ENCODE measurements at regions not wholly inside any gene's neighbourhood (a gene's known extent, or its start where the extent isn't known, plus 50 kb on each side); places are given as distances from the start of the nearest gene placed in this dataset.

DNA sequence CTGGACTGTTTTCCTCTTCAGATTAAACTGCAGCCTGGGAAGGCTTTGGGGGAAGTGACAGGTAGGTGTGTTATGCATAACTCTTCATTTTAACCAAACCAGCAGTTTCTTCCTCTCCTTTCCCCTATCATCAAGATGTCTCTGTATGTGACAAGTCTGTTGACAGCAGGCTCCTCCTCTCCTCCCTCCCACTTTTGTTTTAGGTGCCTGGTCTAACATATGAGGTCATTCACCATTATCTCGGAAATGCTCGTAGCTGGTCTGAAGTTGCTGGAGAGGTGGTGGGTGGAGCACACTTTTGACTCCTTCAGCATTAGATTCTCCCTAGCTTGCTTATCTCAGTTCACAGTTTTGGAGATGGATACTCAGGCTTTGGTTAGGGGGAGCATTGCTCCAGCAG, 571.0 kb upstream of the EEF2KMT start:
- no peak for DNase-seq (ENCODE audit: insufficient read length, low spot score)
- TF ChIP-seq POLR2A (IDR thresholded peaks at IDR 0.05; ENCODE audit: low read depth, low read length), result no peak
- FAIRE-seq, result no peak

DNA sequence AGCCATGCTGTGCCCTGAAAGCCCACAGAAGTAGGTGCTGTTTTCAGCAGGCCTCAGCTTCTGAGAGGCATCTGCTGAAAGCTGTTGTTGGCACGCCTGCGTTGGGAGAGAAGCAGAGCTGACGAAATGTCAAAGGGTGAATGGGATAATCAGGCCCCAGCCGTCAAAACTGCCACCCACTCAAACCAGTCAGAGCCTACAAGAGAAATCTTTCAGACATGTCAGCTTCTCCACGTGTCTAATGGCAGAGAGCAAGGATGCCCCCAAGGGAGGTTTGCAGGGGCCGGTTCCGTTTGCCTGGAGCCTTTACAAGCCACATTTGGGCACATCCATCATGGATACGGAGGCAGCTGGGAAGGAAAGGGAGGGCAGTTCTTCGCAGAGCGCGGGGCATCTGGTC, 568.2 kb upstream of the EEF2KMT start:
- no peak for TF ChIP-seq POLR2A (IDR thresholded peaks at IDR 0.05; ENCODE audit: low read depth, low read length)
- FAIRE-seq (no peak), DNase-seq (ENCODE audit: insufficient read length, low spot score) (no peak)

DNA sequence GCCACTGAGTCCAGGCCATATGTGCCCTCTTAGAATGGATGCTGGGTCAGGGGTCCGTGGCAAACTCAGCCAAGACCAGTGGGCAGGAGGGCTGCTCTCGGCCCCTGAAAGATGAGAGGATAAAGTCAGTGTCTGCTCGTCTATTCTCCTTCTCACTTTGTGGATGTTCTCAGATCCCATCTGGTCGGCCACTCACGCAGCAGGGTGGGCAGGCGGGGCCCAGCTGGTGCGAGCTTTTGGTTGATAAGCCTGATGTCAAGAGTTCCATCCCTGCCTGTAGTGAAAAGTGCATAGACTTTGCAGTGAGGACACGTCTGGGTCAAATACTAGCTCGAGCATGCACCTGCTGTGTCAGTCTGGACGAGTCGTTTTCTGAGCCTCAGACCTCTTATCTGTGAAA, 556.2 kb upstream of the EEF2KMT start:
- DNase-seq (ENCODE audit: insufficient read length, low spot score) (no peak), FAIRE-seq (no peak)
- TF ChIP-seq POLR2A (IDR thresholded peaks at IDR 0.05; ENCODE audit: low read depth, low read length), result no peak

DNA sequence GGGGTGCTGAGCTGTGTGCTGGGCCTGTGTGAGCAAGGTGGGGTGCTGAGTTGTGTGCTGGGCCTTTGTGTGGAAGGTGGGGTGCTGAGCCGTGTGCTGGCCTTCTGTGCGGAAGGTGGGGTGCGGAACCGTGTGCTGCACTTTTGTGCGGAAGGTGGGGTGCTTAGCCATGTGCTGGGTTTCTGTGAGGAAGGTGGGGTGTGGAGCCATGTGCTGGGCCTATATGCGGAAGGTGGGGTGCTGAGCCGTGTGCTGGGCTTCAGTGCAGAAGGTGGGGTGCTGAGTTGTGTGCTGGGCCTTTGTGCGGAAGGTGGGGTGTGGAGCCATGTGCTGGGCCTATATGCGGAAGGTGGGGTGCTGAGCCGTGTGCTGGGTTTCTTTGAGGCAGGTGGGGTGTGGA, 555.4 kb upstream of the EEF2KMT start:
- DNase-seq (ENCODE audit: insufficient read length, low spot score) (no peak), FAIRE-seq (no peak)
- no peak for TF ChIP-seq POLR2A (IDR thresholded peaks at IDR 0.05; ENCODE audit: low read depth, low read length)

DNA sequence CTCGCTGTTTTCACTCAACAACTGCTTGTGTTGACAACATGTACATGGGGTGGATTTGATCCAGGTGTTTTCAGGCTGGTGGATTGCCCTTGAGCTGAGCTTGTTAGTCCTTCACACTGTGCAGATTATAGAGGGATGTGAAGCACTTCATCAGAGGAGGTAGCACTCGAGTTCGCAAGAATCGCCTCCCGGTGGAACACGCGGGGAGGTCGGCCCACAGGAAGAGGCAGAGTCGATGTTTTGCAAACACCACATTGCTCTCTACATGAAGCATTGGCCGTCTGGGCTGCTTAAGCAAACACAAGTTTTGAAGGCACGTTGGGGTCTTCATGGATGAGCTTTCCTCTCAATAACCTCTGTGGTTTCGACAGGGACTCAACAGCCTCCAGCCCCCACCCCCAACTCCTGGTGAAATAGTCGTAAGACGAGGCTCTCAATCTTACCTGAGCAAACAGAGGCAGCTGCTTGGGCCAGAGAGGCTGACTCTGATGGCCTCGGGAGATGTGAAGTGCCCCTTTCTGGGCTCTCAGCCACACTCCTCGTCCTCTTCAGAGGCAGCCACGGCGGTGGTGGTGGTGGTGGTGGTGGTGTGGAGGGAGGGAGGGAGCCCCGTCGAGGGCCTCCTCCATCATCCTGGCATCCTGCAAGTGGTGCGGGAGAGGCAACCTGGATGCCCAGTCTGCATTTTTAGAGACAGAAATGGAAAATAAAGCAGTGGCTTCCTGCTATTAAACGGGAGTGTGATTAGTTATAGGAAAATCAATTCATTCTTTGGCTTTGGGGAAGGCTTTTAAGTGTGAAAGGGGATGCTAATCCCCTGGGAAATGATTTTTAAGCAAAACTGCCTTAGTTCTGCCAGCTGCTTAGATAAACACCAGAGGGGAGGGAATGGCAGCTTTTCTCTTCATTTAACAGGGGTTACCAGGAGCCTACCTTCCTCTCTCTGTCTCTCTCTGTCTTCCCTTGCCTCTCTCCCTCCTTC, 552.5 kb upstream of the EEF2KMT start:
- DNase-seq (ENCODE audit: insufficient read length, low spot score) (no peak), FAIRE-seq (no peak)
- no peak for TF ChIP-seq POLR2A (IDR thresholded peaks at IDR 0.05; ENCODE audit: low read depth, low read length)

DNA sequence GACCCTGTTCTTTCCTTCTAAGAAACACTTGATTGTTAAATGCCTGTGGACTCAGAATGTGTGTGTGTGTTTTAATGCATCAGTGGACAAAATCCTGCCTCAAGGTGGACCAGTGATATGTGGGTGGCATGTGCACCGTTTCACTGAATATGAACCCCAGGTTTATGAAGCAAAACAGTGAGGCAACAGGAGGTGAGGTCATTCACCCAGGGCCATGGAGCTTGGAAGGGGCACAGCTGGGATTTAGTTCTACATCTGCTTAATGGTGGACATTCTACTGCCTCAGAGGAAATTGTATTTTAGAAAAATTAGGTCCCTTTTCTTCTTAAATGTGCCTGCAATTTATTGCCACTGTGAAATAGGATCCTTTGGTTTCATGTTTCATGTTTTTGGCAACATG, 549.5 kb upstream of the EEF2KMT start:
- TF ChIP-seq POLR2A (IDR thresholded peaks at IDR 0.05; ENCODE audit: low read depth, low read length), result no peak
- DNase-seq (ENCODE audit: insufficient read length, low spot score), result no peak
- no peak for FAIRE-seq

DNA sequence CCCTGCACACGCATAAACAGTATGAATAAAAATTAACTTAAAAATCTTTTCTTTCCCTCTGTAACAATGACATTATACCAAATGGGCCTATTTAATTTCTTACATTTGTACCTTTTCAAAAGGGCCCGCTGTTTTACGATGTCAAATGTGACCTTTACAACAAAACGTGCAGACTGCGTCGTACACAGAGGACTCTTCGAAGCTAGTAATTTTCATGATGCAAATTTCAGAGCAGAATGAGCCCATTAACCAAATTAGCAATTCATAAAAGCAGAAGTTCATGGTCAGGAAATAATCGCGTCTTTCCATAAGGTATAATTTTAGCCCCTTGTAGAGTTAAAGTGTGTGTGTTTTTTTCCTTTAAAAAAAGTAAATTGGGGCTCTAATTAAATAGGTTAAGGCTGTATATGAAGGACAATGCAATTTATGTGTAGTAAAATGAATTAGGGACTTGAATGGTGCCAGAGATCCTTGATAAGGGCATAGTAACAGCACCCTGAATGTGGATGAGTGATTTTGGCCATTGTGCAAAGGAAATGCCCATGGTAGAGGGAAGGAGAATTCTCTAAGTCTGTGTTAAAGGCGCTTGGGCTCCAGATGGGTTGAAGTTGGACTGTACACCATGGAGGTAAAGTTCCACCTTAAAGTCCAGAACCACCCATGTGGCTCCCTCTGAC, 546.4 kb upstream of the EEF2KMT start:
- FAIRE-seq, result no peak
- no peak for DNase-seq (ENCODE audit: insufficient read length, low spot score)
- TF ChIP-seq POLR2A (IDR thresholded peaks at IDR 0.05; ENCODE audit: low read depth, low read length), result no peak

DNA sequence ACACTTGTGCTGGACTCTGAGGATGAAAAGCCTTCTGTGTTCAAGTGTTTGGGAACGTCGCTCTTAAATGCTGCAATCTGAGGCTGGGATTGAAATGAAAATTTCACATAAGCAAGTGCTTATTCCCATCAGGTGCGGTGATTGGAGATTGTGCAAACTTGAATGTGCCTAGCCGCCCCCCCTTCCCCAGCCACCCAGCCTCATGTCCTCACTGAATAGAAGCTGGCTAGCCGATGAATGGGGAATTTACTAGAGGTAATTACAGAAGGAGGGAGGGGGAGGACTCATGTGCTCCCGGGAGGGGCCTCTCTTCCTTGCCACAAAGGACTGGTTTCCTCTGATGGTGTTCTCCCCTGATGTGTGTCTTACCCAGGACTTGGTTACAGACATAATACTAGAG, 544.8 kb upstream of the EEF2KMT start:
- no peak for TF ChIP-seq POLR2A (IDR thresholded peaks at IDR 0.05; ENCODE audit: low read depth, low read length)
- FAIRE-seq (no peak), DNase-seq (ENCODE audit: insufficient read length, low spot score) (no peak)

DNA sequence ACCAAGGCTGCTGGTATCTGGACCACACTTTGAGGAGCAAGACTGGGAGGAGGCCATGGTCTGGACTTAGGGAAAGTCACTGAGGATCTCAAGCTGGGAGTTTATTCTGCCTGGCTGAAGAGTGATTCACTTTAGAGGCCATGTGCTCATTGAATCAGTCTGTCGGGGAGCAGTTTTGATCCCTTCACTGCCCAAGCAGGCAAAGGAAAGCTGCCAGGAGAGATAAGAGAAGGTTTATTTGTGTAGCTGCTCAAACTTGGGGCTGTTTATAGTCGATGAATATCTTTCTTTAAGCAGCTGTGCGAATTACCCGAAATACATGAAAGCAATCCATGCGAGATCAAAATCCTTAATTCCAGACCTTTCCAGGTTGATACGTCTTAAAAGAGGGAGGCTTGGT, 544.4 kb upstream of the EEF2KMT start:
- no peak for DNase-seq (ENCODE audit: insufficient read length, low spot score)
- no peak for FAIRE-seq
- TF ChIP-seq POLR2A (IDR thresholded peaks at IDR 0.05; ENCODE audit: low read depth, low read length), result no peak

DNA sequence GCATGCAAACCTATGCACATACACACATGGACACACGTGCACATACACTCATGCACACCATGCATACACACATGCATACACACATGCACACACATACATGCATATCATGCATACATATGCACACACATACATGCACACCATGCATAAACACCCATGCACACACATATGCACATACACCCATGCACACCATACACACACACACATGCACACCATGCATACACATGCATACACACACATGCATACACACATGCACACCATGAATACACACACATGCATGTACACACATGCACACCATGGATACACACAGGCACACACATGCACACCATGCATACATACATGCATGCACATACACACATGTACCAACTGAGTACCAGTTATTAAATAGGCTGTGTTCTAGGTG, 543.3 kb upstream of the EEF2KMT start:
- TF ChIP-seq POLR2A (IDR thresholded peaks at IDR 0.05; ENCODE audit: low read depth, low read length), result no peak
- FAIRE-seq, result no peak

DNA sequence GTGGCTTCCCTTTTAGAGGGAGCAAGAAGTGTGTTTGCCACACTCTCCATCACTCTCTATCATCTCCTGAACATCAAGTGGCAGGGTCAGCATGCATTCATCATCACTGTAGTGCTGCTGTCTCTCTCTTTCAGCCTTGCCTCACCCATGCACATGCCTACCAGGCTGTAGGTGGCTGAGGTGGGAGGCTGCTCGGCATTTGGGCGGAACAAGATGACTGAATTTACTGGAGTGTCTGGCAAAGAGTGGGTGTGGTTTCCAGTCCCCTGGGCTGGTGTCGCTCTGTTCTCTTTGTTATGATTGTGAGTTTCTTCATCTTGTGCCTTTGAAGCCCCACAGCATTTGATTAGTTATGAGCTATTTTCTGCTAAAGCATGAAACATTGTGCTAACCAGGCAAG, 541.9 kb upstream of the EEF2KMT start:
- FAIRE-seq (no peak), DNase-seq (ENCODE audit: insufficient read length, low spot score) (no peak)
- no peak for TF ChIP-seq POLR2A (IDR thresholded peaks at IDR 0.05; ENCODE audit: low read depth, low read length)

More for the DNA sequence above, 543.3 kb upstream of the EEF2KMT start:
- DNase-seq (ENCODE audit: insufficient read length, low spot score), result no peak

DNA sequence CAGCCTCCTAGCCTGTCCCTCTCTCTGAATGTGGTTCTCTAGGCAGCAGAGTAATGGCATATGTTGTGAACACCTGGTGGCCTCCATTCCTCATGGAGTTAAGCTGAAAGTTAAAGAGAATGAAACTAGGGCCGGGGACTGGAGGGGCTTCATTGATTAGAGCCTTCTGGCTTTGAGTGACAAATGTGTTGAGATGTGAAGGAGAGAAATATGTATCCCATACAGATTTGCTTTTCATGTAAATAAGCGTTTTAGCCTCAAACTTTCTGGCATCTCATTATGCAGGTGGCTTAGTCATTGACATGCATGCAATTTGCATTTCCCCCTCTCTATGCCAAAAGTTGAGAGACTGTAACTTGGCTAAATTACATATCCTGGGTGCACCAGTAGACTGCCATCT, 537.7 kb upstream of the EEF2KMT start:
- no peak for TF ChIP-seq POLR2A (IDR thresholded peaks at IDR 0.05; ENCODE audit: low read depth, low read length)
- FAIRE-seq (no peak), DNase-seq (ENCODE audit: insufficient read length, low spot score) (no peak)

DNA sequence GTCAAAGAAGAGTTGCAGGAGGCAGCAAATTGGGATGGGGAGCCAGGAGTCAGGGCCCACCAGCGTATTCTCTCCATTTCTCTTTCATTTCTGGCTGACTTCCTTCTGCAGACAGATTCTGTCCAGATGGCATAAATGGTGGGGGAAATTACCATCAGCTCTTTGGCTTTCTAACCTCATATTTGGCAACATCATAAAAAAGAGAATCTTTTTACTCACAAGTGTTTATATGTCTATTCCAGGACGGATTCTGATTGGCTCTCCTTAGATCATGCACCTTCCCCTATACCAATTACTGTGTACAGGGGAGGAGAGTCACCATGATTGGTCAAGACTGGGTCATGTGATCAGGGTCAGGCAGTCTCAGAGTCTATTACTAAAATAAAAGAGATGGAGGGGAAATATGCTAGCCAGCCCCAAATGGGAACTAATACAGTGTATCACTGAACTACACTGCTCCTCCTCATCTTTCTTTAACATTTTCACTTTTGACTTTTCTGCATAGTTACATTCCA, 537.1 kb upstream of the EEF2KMT start:
- no peak for TF ChIP-seq POLR2A (IDR thresholded peaks at IDR 0.05; ENCODE audit: low read depth, low read length)
- DNase-seq (ENCODE audit: insufficient read length, low spot score), result no peak
- FAIRE-seq, result no peak

DNA sequence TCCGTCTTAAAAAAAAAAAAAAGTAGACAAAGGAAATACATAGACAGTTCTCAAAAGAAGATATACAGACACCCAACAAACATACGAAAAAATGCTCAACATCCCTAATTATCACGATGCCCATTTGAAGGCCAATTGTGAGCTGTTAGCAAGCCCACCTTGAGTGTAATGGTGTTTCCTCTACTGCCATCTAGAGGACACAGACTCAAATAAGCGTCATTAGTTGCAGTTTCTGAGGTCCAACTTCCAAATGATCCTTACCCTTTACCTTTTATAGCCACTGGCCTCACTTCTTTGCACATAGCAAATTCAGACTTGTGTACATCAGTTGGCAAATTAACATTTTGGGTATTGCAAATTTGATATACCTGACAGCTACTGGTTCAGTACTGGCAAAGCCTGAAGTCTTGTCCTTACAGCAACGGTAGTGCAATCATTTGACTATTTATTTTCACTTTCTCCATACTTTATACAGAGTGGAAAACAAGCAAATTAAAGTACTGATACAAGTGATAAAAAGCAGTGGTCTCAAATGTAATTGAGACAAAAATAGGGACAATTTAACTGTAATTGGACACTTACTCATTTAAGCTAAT, 536.3 kb upstream of the EEF2KMT start:
- FAIRE-seq, result peak; percentile 52
- TF ChIP-seq POLR2A (IDR thresholded peaks at IDR 0.05; ENCODE audit: low read depth, low read length), result no peak
- DNase-seq (ENCODE audit: insufficient read length, low spot score), result peak; percentile 12

Measured in H54 (cell line).